Right lobe of liver (tissue), 4 donors: ENCODE measurements at regions not wholly inside any gene's neighbourhood (a gene's known extent, or its start where the extent isn't known, plus 50 kb on each side); places are given as distances from the start of the nearest gene placed in this dataset.

Experiments used
- POLR2A ChIP-seq: fragments of 450-650 bp; IDR thresholded peaks from one replicate; pipeline ENCODE4 v1.6.1; 2017; ENCODE audit warnings: antibody characterized with exemption, mild to moderate bottlenecking
- TF ChIP-seq, protein P1 (sequence below), 4 donors: fragments of 200-600 bp in 3 of 4; fragments of 450-650 bp in 1 of 4; IDR thresholded peaks; one replicate each; pipeline versions ENCODE4 v1.5.1 to v1.8.0; 2016 to 2022; ENCODE audit warnings: antibody characterized with exemption in 4 of 4, mild to moderate bottlenecking in 2 of 4
- donor health status: DM: no; HTN: no; CAD: no.
- donor health status: DM: no; HTN: no; CAD: no.
- donor health status: DM: no; HTN: yes; CAD: no.

- TF ChIP-seq, protein P1, sequence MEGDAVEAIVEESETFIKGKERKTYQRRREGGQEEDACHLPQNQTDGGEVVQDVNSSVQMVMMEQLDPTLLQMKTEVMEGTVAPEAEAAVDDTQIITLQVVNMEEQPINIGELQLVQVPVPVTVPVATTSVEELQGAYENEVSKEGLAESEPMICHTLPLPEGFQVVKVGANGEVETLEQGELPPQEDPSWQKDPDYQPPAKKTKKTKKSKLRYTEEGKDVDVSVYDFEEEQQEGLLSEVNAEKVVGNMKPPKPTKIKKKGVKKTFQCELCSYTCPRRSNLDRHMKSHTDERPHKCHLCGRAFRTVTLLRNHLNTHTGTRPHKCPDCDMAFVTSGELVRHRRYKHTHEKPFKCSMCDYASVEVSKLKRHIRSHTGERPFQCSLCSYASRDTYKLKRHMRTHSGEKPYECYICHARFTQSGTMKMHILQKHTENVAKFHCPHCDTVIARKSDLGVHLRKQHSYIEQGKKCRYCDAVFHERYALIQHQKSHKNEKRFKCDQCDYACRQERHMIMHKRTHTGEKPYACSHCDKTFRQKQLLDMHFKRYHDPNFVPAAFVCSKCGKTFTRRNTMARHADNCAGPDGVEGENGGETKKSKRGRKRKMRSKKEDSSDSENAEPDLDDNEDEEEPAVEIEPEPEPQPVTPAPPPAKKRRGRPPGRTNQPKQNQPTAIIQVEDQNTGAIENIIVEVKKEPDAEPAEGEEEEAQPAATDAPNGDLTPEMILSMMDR (IDR thresholded peaks at IDR 0.05), result no peak
- no peak for TF ChIP-seq POLR2A
Measured at GRCh38 chr1:238073991-238074390, 183.3 kb upstream of the ZP4 start.
